WTC11 (cell line): ENCODE measurements at regions not wholly inside any gene's neighbourhood (a gene's known extent, or its start where the extent isn't known, plus 50 kb on each side); places are given as distances from the start of the nearest gene placed in this dataset.

Experiments
- ATAC-seq: fragments of 200-7000 bp; cut with Tn5 transposase; 2 replicates; pipeline ENCODE4 v1.10.0; 2021; ENCODE audit warnings: mild to moderate bottlenecking, moderate library complexity
- CTCF ChIA-PET: fragments of 300-600 bp; sonication (Branson Sonifier 250); formaldehyde crosslinking; loops from one replicate; lab custom pipeline; 2021; ENCODE audit warnings: antibody characterized with exemption; lab: Charles Lee
- POLR2A ChIA-PET: fragments of 350-600 bp; sonication (Branson Sonifier 250); formaldehyde crosslinking; loops from one replicate; lab custom pipeline; 2021; ENCODE audit warnings: antibody characterized with exemption; lab: Charles Lee
- DNase-seq: peaks from one replicate; pipeline ENCODE4 v3.0.0; 2021; ENCODE audit warnings: low spot score
- H3K27ac Mint-ChIP-seq: 2 replicates; pipeline ENCODE4 v1.8.0; 2021; ENCODE audit warnings: mixed read lengths
- H3K27me3 Mint-ChIP-seq: 2 replicates; pipeline ENCODE4 v1.8.0; 2021; ENCODE audit warnings: low read depth, mild to moderate bottlenecking, moderate library complexity, mixed read lengths
- H3K36me3 Mint-ChIP-seq: 2 replicates; pipeline ENCODE4 v1.8.0; 2021; ENCODE audit warnings: mixed read lengths
- H3K4me1 Mint-ChIP-seq: 2 replicates; pipeline ENCODE4 v1.8.0; 2022; ENCODE audit warnings: mixed read lengths
- H3K4me3 Mint-ChIP-seq: 2 replicates; pipeline ENCODE4 v1.8.0; 2021; ENCODE audit warnings: mild to moderate bottlenecking, moderate library complexity, mixed read lengths
- H3K9me3 Mint-ChIP-seq: 2 replicates; pipeline ENCODE4 v1.8.0; 2021; ENCODE audit warnings: mixed read lengths
- ETV6 ChIP-seq: sonication (generic); formaldehyde crosslinking; IDR thresholded peaks from 2 replicates; pipeline ENCODE4 v1.8.1; 2022; ENCODE audit warnings: mild to moderate bottlenecking, missing genetic modification reagents
- FOXP1 ChIP-seq: sonication (generic); formaldehyde crosslinking; IDR thresholded peaks from 2 replicates; pipeline ENCODE4 v1.8.0; 2022; ENCODE audit warnings: missing genetic modification reagents, mild to moderate bottlenecking, moderate library complexity, borderline replicate concordance
- NFE2L1 ChIP-seq: sonication (generic); formaldehyde crosslinking; IDR thresholded peaks from 2 replicates; pipeline ENCODE4 v1.8.1; 2023; ENCODE audit warnings: missing genetic modification reagents
- NFYB ChIP-seq: sonication (generic); formaldehyde crosslinking; conservative IDR thresholded peaks from 2 replicates; pipeline ENCODE4 v1.8.0; 2022; ENCODE audit warnings: low read depth, missing genetic modification reagents
- RELA ChIP-seq: sonication (generic); formaldehyde crosslinking; IDR thresholded peaks from 2 replicates; pipeline ENCODE4 v1.8.1; 2022; ENCODE audit warnings: missing genetic modification reagents, mild to moderate bottlenecking, borderline replicate concordance
- SMAD3 ChIP-seq: sonication (generic); formaldehyde crosslinking; IDR thresholded peaks from 2 replicates; pipeline ENCODE4 v1.8.0; 2022; ENCODE audit warnings: missing genetic modification reagents, mild to moderate bottlenecking, borderline replicate concordance
- TCF7 ChIP-seq: sonication (generic); formaldehyde crosslinking; IDR thresholded peaks from 2 replicates; pipeline ENCODE4 v1.8.0; 2022; ENCODE audit warnings: mild to moderate bottlenecking, low read depth, missing genetic modification reagents, moderate library complexity
- ZNF232 ChIP-seq: sonication (generic); formaldehyde crosslinking; IDR thresholded peaks from 2 replicates; pipeline ENCODE4 v1.8.0; 2022; ENCODE audit warnings: mild to moderate bottlenecking, missing genetic modification reagents
- ZNF396 ChIP-seq: fragments of 250-450 bp; sonication (Bioruptor Pico); IDR thresholded peaks from 2 replicates; pipeline ENCODE4 v1.8.0; 2021; ENCODE audit warnings: mild to moderate bottlenecking, moderate library complexity, borderline replicate concordance
- ZNF423 ChIP-seq: fragments of 250-450 bp; sonication (Bioruptor Pico); IDR thresholded peaks from 2 replicates; pipeline ENCODE4 v2.1.2; 2022; ENCODE audit warnings: mild to moderate bottlenecking, moderate library complexity
- ZNF671 ChIP-seq: fragments of 250-450 bp; sonication (Bioruptor Pico); IDR thresholded peaks from 2 replicates; pipeline ENCODE4 v1.8.0; 2021; ENCODE audit warnings: mild to moderate bottlenecking
- TF ChIP-seq, protein P1 (sequence below): sonication (generic); formaldehyde crosslinking; IDR thresholded peaks from 2 replicates; pipeline ENCODE4 v1.8.1; 2022; ENCODE audit warnings: missing genetic modification reagents, borderline replicate concordance
- TF ChIP-seq, protein P2 (sequence below): sonication (generic); formaldehyde crosslinking; IDR thresholded peaks from 2 replicates; pipeline ENCODE4 v1.8.1; 2023; ENCODE audit warnings: mild to moderate bottlenecking, missing genetic modification reagents, moderate library complexity
- TF ChIP-seq, protein P3 (sequence below): sonication (generic); formaldehyde crosslinking; IDR thresholded peaks from 2 replicates; pipeline ENCODE4 v1.8.1; 2022; ENCODE audit warnings: low read depth, missing genetic modification reagents, borderline replicate concordance
- TF ChIP-seq, protein P4 (sequence below): sonication (generic); formaldehyde crosslinking; IDR thresholded peaks from 2 replicates; pipeline ENCODE4 v1.8.1; 2023; ENCODE audit warnings: mild to moderate bottlenecking, missing genetic modification reagents
- TF ChIP-seq, protein P5 (sequence below): fragments of 250-450 bp; sonication (Bioruptor Pico); IDR thresholded peaks from 2 replicates; pipeline ENCODE4 v1.9.0; 2021; ENCODE audit warnings: mild to moderate bottlenecking
- TF ChIP-seq, protein P6 (sequence below): sonication (generic); formaldehyde crosslinking; IDR thresholded peaks from 2 replicates; pipeline ENCODE4 v1.8.0; 2022; ENCODE audit warnings: mild to moderate bottlenecking, missing genetic modification reagents

DNA sequence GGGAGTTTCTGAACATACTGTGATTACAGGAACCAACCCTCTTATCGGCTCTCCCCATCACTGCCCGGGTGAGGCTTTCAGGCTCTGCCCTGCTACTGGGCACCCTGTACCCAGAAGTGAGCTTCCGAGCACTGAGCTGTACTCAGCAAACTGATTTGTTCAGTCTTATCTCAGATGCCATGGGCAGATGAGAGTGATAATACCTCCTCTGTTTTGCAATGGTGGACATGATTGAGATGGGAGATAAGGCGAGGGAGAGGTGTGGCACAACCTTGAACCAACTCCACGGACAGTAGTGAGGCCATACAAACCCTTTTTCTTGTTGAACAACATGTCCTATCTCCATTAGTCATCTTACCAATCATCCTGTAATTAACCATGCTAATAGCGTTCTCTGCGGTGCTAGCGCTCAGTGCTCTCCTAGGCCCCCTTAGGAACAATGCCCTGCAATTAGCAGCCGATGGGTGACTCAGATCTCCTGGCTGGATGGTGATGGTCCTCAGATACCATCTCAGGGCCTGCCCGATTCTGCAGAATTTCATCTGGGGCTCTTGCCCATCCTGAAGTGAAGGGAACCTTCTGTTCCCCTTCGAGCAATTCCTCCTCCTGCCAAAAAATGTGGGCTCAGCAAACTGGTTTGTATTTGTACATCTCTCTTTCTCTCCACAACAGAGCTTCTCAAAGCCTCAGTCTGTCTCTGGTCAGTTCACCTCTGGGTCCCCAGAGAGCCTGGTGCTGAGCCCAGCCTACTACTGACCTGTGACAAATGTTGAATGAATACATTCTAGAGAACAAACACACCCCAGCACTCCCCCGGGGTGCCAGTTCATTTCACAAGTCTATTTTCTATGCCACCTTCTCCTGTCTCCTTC, 139.3 kb upstream of the IRX3 start:
- H3K36me3 Mint-ChIP-seq = peaks cover 3% of the 10 kb centered on the region; the same call in 1 of the 2 replicates
- peaks cover 25% of the 10 kb centered on the region for H3K27me3 Mint-ChIP-seq
- CTCF ChIA-PET = no interaction called here
- TF ChIP-seq, protein P1, sequence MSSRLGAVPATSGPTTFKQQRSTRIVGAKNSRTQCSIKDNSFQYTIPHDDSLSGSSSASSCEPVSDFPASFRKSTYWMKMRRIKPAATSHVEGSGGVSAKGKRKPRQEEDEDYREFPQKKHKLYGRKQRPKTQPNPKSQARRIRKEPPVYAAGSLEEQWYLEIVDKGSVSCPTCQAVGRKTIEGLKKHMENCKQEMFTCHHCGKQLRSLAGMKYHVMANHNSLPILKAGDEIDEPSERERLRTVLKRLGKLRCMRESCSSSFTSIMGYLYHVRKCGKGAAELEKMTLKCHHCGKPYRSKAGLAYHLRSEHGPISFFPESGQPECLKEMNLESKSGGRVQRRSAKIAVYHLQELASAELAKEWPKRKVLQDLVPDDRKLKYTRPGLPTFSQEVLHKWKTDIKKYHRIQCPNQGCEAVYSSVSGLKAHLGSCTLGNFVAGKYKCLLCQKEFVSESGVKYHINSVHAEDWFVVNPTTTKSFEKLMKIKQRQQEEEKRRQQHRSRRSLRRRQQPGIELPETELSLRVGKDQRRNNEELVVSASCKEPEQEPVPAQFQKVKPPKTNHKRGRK (CRISPR knock-in tag) = no peak
- no peak for TF ChIP-seq NFE2L1
- no peak for TF ChIP-seq TCF7 (CRISPR knock-in tag)
- no peak for TF ChIP-seq ETV6 (CRISPR knock-in tag)
- TF ChIP-seq RELA (CRISPR knock-in tag) = no peak
- TF ChIP-seq, protein P2, sequence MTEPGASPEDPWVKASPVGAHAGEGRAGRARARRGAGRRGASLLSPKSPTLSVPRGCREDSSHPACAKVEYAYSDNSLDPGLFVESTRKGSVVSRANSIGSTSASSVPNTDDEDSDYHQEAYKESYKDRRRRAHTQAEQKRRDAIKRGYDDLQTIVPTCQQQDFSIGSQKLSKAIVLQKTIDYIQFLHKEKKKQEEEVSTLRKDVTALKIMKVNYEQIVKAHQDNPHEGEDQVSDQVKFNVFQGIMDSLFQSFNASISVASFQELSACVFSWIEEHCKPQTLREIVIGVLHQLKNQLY (CRISPR knock-in tag) = no peak
- TF ChIP-seq, protein P3, sequence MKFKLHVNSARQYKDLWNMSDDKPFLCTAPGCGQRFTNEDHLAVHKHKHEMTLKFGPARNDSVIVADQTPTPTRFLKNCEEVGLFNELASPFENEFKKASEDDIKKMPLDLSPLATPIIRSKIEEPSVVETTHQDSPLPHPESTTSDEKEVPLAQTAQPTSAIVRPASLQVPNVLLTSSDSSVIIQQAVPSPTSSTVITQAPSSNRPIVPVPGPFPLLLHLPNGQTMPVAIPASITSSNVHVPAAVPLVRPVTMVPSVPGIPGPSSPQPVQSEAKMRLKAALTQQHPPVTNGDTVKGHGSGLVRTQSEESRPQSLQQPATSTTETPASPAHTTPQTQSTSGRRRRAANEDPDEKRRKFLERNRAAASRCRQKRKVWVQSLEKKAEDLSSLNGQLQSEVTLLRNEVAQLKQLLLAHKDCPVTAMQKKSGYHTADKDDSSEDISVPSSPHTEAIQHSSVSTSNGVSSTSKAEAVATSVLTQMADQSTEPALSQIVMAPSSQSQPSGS (CRISPR knock-in tag) = no peak
- TF ChIP-seq FOXP1 (CRISPR knock-in tag) = no peak
- TF ChIP-seq ZNF671 = no peak
- TF ChIP-seq, protein P4, sequence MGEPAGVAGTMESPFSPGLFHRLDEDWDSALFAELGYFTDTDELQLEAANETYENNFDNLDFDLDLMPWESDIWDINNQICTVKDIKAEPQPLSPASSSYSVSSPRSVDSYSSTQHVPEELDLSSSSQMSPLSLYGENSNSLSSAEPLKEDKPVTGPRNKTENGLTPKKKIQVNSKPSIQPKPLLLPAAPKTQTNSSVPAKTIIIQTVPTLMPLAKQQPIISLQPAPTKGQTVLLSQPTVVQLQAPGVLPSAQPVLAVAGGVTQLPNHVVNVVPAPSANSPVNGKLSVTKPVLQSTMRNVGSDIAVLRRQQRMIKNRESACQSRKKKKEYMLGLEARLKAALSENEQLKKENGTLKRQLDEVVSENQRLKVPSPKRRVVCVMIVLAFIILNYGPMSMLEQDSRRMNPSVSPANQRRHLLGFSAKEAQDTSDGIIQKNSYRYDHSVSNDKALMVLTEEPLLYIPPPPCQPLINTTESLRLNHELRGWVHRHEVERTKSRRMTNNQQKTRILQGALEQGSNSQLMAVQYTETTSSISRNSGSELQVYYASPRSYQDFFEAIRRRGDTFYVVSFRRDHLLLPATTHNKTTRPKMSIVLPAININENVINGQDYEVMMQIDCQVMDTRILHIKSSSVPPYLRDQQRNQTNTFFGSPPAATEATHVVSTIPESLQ (CRISPR knock-in tag) = no peak
- TF ChIP-seq, protein P5, sequence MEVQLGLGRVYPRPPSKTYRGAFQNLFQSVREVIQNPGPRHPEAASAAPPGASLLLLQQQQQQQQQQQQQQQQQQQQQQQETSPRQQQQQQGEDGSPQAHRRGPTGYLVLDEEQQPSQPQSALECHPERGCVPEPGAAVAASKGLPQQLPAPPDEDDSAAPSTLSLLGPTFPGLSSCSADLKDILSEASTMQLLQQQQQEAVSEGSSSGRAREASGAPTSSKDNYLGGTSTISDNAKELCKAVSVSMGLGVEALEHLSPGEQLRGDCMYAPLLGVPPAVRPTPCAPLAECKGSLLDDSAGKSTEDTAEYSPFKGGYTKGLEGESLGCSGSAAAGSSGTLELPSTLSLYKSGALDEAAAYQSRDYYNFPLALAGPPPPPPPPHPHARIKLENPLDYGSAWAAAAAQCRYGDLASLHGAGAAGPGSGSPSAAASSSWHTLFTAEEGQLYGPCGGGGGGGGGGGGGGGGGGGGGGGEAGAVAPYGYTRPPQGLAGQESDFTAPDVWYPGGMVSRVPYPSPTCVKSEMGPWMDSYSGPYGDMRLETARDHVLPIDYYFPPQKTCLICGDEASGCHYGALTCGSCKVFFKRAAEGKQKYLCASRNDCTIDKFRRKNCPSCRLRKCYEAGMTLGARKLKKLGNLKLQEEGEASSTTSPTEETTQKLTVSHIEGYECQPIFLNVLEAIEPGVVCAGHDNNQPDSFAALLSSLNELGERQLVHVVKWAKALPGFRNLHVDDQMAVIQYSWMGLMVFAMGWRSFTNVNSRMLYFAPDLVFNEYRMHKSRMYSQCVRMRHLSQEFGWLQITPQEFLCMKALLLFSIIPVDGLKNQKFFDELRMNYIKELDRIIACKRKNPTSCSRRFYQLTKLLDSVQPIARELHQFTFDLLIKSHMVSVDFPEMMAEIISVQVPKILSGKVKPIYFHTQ (CRISPR knock-in tag) = no peak
- no peak for TF ChIP-seq ZNF396 (CRISPR knock-in tag)
- TF ChIP-seq ZNF423 = no peak
- TF ChIP-seq ZNF232 = no peak
- no peak for TF ChIP-seq NFYB (CRISPR knock-in tag)
- no peak for TF ChIP-seq SMAD3 (CRISPR knock-in tag)
- TF ChIP-seq, protein P6, sequence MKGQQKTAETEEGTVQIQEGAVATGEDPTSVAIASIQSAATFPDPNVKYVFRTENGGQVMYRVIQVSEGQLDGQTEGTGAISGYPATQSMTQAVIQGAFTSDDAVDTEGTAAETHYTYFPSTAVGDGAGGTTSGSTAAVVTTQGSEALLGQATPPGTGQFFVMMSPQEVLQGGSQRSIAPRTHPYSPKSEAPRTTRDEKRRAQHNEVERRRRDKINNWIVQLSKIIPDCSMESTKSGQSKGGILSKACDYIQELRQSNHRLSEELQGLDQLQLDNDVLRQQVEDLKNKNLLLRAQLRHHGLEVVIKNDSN (CRISPR knock-in tag) = no peak
- DNase-seq = no peak
- ATAC-seq = no peak
- H3K27ac Mint-ChIP-seq = no peak overlapping the region
- POLR2A ChIA-PET = no interaction called here
- no peak overlapping the region for H3K4me3 Mint-ChIP-seq
- H3K9me3 Mint-ChIP-seq = peaks cover 11% of the 10 kb centered on the region
- H3K4me1 Mint-ChIP-seq = peaks cover 8% of the 10 kb centered on the region
